Adrenal gland (tissue), 9 donors: ENCODE measurements at regions not wholly inside any gene's neighbourhood (a gene's known extent, or its start where the extent isn't known, plus 50 kb on each side); places are given as distances from the start of the nearest gene placed in this dataset.
"Not testable (repeated sequence)": the region's sequence is repeated elsewhere in the genome, so short reads cannot be mapped to it uniquely, and the experiment has no call there.

Experiments used
- DNase-seq, 7 donors: peaks; one replicate each; pipeline ENCODE4 v3.0.0-alpha.2; 2019 to 2020
- H3K27ac ChIP-seq, 5 donors: fragments of 200-600 bp; sonication (generic) in 4 of 5; 1 replicate in 3 of 5; 2 replicates in 2 of 5; pipeline versions ENCODE4 v1.5.1 to v1.8.0; 2016 to 2020; ENCODE audit warnings: mild to moderate bottlenecking in 1 of 5
- H3K27me3 ChIP-seq: fragments of 200-600 bp; 2 replicates; pipeline ENCODE4 v1.8.0; 2021
- H3K36me3 ChIP-seq, 2 donors: fragments of 200-600 bp; replicated peaks in 1 of 2; 1 replicate in 1 of 2; 2 replicates in 1 of 2; pipeline versions ENCODE4 v1.5.1 to v1.8.0; 2018 to 2022
- H3K4me1 ChIP-seq, 2 donors: fragments of 200-600 bp; replicated peaks in 1 of 2; 1 replicate in 1 of 2; 2 replicates in 1 of 2; pipeline versions ENCODE4 v1.5.1 to v1.8.0; 2018 to 2021
- H3K4me3 ChIP-seq, 4 donors: fragments of 200-600 bp; sonication (generic) in 3 of 4; one replicate each; pipeline ENCODE4 v1.5.1; 2016 to 2018
- H3K9me3 ChIP-seq, 3 donors: fragments of 200-600 bp; sonication (generic) in 1 of 3; replicated peaks in 1 of 3; 1 replicate in 2 of 3; 2 replicates in 1 of 3; pipeline versions ENCODE4 v1.5.1 to v1.8.0; 2016 to 2021
- CTCF ChIP-seq, 6 experiments: fragments of 450-650 bp in 4 of 6; fragments of 200-600 bp in 2 of 6; sonication (generic) in 1 of 6; IDR thresholded peaks; 1 replicate in 5 of 6; 2 replicates in 1 of 6; pipeline versions ENCODE4 v1.5.1 to v1.8.0; 2016 to 2021; ENCODE audit warnings: antibody characterized with exemption in 6 of 6, mild to moderate bottlenecking in 2 of 6, moderate library complexity in 1 of 6
- POLR2A ChIP-seq, 2 donors: fragments of 450-650 bp; IDR thresholded peaks; one replicate each; pipeline ENCODE4 v1.6.1; 2017; ENCODE audit warnings: antibody characterized with exemption in 2 of 2, mild to moderate bottlenecking in 2 of 2, moderate library complexity in 1 of 2
- WGBS, 4 donors: extraction: QIAGEN DNeasy Blood & Tissue Kit in 2 of 4; methylation state at CpG; one replicate each; pipeline versions ENCODE4 v1.1.5 to v1.1.7; 2013 to 2017; 5-methylcytosine and 5-hydroxymethylcytosine counted together
- intact Hi-C, 2 donors: fragments of 100-400 bp; cut with DNase I; formaldehyde crosslinking; loops; one replicate each; pipeline versions ENCODE4 v1.14.1 to v1.15.0; 2022 to 2023
- donor health status: healthy with polysubstance abuse.
- donor health status: Bipolar disorder and iron deficiency.
- donor health status: DM: yes; HTN: yes; CAD: no.
- donor health status: DM: no; HTN: no; CAD: no.
- donor health status: DM: no; HTN: no; CAD: no.

- no peaks in the 10 kb centered on the region for H3K36me3 ChIP-seq
- H3K9me3 ChIP-seq: no peaks in the 10 kb centered on the region
- H3K4me1 ChIP-seq: no peaks in the 10 kb centered on the region
- no peak overlapping the region for H3K27ac ChIP-seq
- intact Hi-C loops: no loop called here
- no peaks in the 10 kb centered on the region for H3K27me3 ChIP-seq
- TF ChIP-seq CTCF (IDR thresholded peaks at IDR 0.05) (no peak), POLR2A (IDR thresholded peaks at IDR 0.05) (no peak)
- DNase-seq: no peak
- H3K4me3 ChIP-seq: no peak overlapping the region
These were observed 487.3 kb upstream of the EPHA5 start for GRCh38 chr4:66157594-66157993.

- Histone ChIP-seq H3K27ac (no peak overlapping the region), H3K27me3 (no peaks in the 10 kb centered on the region), H3K36me3 (no peaks in the 10 kb centered on the region), H3K4me1 (no peaks in the 10 kb centered on the region), H3K4me3 (no peak overlapping the region), H3K9me3 (no peaks in the 10 kb centered on the region)
- intact Hi-C loops: no loop called here
- no peak for DNase-seq
- TF ChIP-seq CTCF (IDR thresholded peaks at IDR 0.05) (no peak), POLR2A (IDR thresholded peaks at IDR 0.05) (no peak)
- 62 to 71% (median 67%) methylated on average over 6 of the region's 6 CpGs for WGBS, 4 donors
These were observed 459.8 kb upstream of the EPHA5 start for GRCh38 chr4:66130042-66130441.

GRCh38 chr4:66123831-66124413, 453.6 kb upstream of the EPHA5 start:
- DNase-seq: no peak
- no peaks in the 10 kb centered on the region for H3K9me3 ChIP-seq
- WGBS, 4 donors: 78 to 100% (median 82%) methylated on average over 1 of the region's 1 CpG
- no peak overlapping the region for H3K27ac ChIP-seq
- H3K4me1 ChIP-seq: no peaks in the 10 kb centered on the region
- H3K4me3 ChIP-seq: no peak overlapping the region
- intact Hi-C loops: no loop called here
- no peaks in the 10 kb centered on the region for H3K27me3 ChIP-seq
- no peak for TF ChIP-seq POLR2A (IDR thresholded peaks at IDR 0.05)
- TF ChIP-seq CTCF (IDR thresholded peaks at IDR 0.05): no peak
- no peaks in the 10 kb centered on the region for H3K36me3 ChIP-seq

GRCh38 chr4:66123190-66123589, 452.9 kb upstream of the EPHA5 start:
- Histone ChIP-seq H3K27ac (no peak overlapping the region), H3K36me3 (no peaks in the 10 kb centered on the region), H3K4me3 (no peak overlapping the region), H3K4me1 (no peaks in the 10 kb centered on the region), H3K9me3 (no peaks in the 10 kb centered on the region), H3K27me3 (no peaks in the 10 kb centered on the region)
- no peak for TF ChIP-seq POLR2A (IDR thresholded peaks at IDR 0.05)
- no peak for TF ChIP-seq CTCF (IDR thresholded peaks at IDR 0.05)
- DNase-seq: no peak
- intact Hi-C loops: no loop called here

GRCh38 chr4:66115231-66115630, 444.9 kb upstream of the EPHA5 start:
- intact Hi-C loops, H3K27ac ChIP-seq, H3K36me3 ChIP-seq, H3K4me3 ChIP-seq, H3K4me1 ChIP-seq, H3K27me3 ChIP-seq, DNase-seq, H3K9me3 ChIP-seq: not testable (repeated sequence)
